ENCODE measurements at regions not wholly inside any gene's neighbourhood (a gene's known extent, or its start where the extent isn't known, plus 50 kb on each side); places are given as distances from the start of the nearest gene placed in this dataset.

DNA sequence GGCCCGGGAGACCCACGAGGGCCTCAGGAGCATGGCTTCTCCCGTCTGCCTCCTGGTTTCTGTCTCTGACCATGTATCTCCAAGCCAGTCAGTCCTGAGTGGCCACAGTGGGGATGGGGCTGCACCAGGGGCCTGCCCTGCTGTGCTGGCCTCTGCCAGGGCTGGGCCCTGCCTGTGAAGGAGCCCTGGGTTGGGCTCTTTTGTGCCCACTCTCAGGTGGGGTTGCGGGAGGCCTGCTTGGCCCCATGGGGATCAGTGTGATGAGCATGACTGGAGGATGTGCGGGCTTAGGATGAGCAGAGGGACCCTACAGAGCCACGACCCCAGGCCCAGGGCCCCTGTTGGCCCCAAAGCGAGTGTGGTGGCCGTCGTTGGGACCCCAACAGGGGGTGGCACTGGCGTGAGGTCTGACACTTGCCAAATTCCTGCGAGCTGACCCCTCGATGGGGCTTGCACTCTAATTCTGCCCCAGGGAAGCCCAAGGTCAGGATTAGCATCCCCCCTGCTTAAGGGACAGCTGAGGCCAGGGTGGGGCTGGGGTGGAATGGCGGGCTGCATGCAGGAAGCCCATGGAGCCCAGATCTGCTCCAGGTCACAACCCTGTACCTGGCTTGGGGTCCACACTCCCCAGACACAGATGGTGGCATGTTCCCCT is 90.0 kb upstream of the BHLHE23 start:
- peaks cover 68% of the 10 kb centered on the region for H3K27me3 ChIP-seq (replicated peaks; ENCODE audit: insufficient read depth, low read depth, low read length, poor library complexity)
- POLR2A ChIA-PET (ENCODE audit: low non-redundant PET): no interaction called here

DNA sequence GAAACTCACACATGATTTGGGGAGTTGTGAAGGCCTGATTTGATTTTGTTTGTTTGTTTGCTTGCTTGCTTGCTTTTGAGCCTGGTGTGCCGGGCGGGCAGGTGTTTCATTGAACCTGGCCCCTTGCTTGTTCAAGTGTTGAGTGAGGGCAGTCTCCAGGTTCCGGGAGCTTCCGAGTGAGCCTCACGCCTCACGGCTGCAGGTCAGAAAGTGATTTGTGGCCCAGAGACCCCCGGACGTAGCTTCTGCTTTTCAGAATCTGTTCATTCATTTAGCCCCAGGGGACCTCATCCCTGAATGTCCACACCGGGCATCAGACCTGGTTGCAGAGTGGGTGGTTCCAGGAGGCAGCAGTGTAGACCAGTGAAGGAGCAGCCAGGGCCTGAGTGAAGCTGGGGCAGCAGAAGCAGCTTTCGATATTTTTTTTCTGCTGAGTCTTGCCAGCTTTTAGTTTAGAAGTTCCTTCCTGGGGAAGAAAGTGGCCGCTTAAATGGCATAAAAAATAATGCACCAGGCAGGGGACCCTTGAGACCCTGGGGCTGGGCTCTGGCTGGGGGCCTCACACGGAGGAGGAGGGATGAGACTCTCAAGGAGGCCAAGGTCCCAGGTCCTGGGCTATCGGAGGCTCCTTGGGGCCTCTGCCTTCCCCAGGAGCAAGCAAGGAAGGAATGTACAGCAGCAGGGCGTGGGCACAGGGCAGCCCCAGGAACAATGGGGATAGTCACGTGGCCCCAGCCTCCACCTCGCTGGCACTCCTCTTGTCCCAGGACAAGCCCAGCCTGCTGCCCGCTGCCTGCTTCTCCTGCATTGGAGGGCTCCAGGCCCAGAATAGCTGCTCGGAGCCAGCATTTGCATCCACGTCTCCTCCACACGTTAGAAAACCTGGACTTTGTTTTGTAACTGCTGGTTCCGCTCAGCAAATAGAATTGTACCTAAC is 89.2 kb upstream of the BHLHE23 start:
- POLR2A ChIA-PET (ENCODE audit: low non-redundant PET): no interaction called here
- H3K36me3 ChIP-seq (ENCODE audit: insufficient read depth, low read length, poor library complexity, severe bottlenecking): no peaks in the 10 kb centered on the region
- TF ChIP-seq, protein P1, sequence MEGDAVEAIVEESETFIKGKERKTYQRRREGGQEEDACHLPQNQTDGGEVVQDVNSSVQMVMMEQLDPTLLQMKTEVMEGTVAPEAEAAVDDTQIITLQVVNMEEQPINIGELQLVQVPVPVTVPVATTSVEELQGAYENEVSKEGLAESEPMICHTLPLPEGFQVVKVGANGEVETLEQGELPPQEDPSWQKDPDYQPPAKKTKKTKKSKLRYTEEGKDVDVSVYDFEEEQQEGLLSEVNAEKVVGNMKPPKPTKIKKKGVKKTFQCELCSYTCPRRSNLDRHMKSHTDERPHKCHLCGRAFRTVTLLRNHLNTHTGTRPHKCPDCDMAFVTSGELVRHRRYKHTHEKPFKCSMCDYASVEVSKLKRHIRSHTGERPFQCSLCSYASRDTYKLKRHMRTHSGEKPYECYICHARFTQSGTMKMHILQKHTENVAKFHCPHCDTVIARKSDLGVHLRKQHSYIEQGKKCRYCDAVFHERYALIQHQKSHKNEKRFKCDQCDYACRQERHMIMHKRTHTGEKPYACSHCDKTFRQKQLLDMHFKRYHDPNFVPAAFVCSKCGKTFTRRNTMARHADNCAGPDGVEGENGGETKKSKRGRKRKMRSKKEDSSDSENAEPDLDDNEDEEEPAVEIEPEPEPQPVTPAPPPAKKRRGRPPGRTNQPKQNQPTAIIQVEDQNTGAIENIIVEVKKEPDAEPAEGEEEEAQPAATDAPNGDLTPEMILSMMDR (conservative IDR thresholded peaks at IDR 0.05; ENCODE audit: low read depth, low read length): no peak
- no peak for TF ChIP-seq EZH2 (IDR thresholded peaks at IDR 0.05; ENCODE audit: borderline replicate concordance, low read depth, low read length, poor library complexity, severe bottlenecking)
- no peak overlapping the region for H3K27ac ChIP-seq (ENCODE audit: low read depth, low read length, poor library complexity, severe bottlenecking)
- no peak for DNase-seq (ENCODE audit: low spot score)
- no TSS peak for BruUV-seq (replicated peaks)
- no peaks in the 10 kb centered on the region for H3K4me1 ChIP-seq (ENCODE audit: insufficient read depth, low read length, poor library complexity, severe bottlenecking)
- intact Hi-C loops (cut with micrococcal nuclease; ENCODE audit: unreplicated experiment): no loop called here
- no peaks in the 10 kb centered on the region for H3K9me3 ChIP-seq (ENCODE audit: low read depth, low read length, poor library complexity, severe bottlenecking)
- no peak overlapping the region for H3K4me3 ChIP-seq (ENCODE audit: low read depth, low read length, poor library complexity, severe bottlenecking)
- CTCF ChIA-PET: no interaction called here
- peaks cover 71% of the 10 kb centered on the region for H3K27me3 ChIP-seq (replicated peaks; ENCODE audit: insufficient read depth, low read depth, low read length, poor library complexity)

More for the DNA sequence above, 90.0 kb upstream of the BHLHE23 start:
- no peak overlapping the region for H3K27ac ChIP-seq (ENCODE audit: low read depth, low read length, poor library complexity, severe bottlenecking)
- intact Hi-C loops (cut with micrococcal nuclease; ENCODE audit: unreplicated experiment): no loop called here
- no peak for DNase-seq (ENCODE audit: low spot score)
- TF ChIP-seq EZH2 (IDR thresholded peaks at IDR 0.05; ENCODE audit: borderline replicate concordance, low read depth, low read length, poor library complexity, severe bottlenecking): no peak
- TF ChIP-seq, protein P1 (conservative IDR thresholded peaks at IDR 0.05; ENCODE audit: low read depth, low read length): no peak
- BruUV-seq (replicated peaks): no TSS peak
- no peaks in the 10 kb centered on the region for H3K4me1 ChIP-seq (ENCODE audit: insufficient read depth, low read length, poor library complexity, severe bottlenecking)
- no peaks in the 10 kb centered on the region for H3K36me3 ChIP-seq (ENCODE audit: insufficient read depth, low read length, poor library complexity, severe bottlenecking)
- no peak overlapping the region for H3K4me3 ChIP-seq (ENCODE audit: low read depth, low read length, poor library complexity, severe bottlenecking)
- CTCF ChIA-PET: no interaction called here
- H3K9me3 ChIP-seq (ENCODE audit: low read depth, low read length, poor library complexity, severe bottlenecking): no peaks in the 10 kb centered on the region

DNA sequence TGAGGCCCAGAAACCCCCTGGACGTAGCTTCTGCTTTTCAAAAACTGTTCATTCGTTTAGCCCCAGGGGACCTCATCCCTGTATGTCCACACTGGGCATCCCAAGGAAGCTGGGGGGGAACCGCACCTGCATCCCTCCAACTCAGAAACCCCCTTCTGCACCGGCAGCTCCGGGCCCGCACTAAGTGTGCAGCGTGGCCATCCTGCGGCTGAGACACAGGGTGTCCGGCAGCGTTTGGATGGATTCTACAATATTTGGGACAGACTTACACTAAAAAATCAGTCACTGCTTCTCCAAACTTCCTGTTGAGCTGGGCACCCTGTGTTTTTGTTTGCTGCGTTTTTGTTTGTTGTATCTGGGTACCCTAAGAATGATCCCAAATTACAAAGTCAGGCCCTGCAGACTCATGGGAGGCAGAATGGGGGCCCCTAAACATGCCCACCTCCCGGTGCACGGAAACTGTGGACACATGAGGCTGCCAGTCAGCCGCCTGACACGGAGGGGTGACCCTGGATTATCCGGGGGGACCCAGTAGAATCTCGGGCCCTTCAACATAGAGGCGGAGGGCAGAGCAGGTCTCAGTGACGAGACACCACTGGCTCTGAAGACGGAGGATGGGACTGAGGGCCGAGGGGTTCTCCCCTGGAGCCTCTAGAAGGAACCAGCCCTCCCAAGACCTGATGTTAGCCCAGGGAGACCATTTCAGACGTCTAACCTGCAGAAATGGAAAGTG is 88.2 kb upstream of the BHLHE23 start:
- H3K9me3 ChIP-seq (ENCODE audit: low read depth, low read length, poor library complexity, severe bottlenecking): no peaks in the 10 kb centered on the region
- H3K4me3 ChIP-seq (ENCODE audit: low read depth, low read length, poor library complexity, severe bottlenecking): no peak overlapping the region
- no TSS peak for BruUV-seq (replicated peaks)
- TF ChIP-seq, protein P1 (conservative IDR thresholded peaks at IDR 0.05; ENCODE audit: low read depth, low read length): no peak
- TF ChIP-seq EZH2 (IDR thresholded peaks at IDR 0.05; ENCODE audit: borderline replicate concordance, low read depth, low read length, poor library complexity, severe bottlenecking): no peak
- H3K4me1 ChIP-seq (ENCODE audit: insufficient read depth, low read length, poor library complexity, severe bottlenecking): no peaks in the 10 kb centered on the region
- H3K27ac ChIP-seq (ENCODE audit: low read depth, low read length, poor library complexity, severe bottlenecking): no peak overlapping the region
- peaks cover 69% of the 10 kb centered on the region for H3K27me3 ChIP-seq (replicated peaks; ENCODE audit: insufficient read depth, low read depth, low read length, poor library complexity)
- H3K36me3 ChIP-seq (ENCODE audit: insufficient read depth, low read length, poor library complexity, severe bottlenecking): no peaks in the 10 kb centered on the region
- CTCF ChIA-PET: no interaction called here
- POLR2A ChIA-PET (ENCODE audit: low non-redundant PET): no interaction called here
- DNase-seq (ENCODE audit: low spot score): no peak
- intact Hi-C loops (cut with micrococcal nuclease; ENCODE audit: unreplicated experiment): no loop called here

Measured in A673 (cell line).